Astrocyte (in vitro differentiated cells and primary cell): ENCODE measurements at regions not wholly inside any gene's neighbourhood (a gene's known extent, or its start where the extent isn't known, plus 50 kb on each side); places are given as distances from the start of the nearest gene placed in this dataset.

Experiments used
- DNase-seq: peaks from one replicate; pipeline ENCODE4 v3.0.0-alpha.2; 2010; ENCODE audit warnings: low read depth
- FAIRE-seq: peaks from 2 replicates; lab custom pipeline; 2011; peaks lifted over from hg19 to GRCh38; lab: Jason Lieb, UNC
- H2AFZ ChIP-seq: 2 replicates; pipeline ENCODE4 v1.6.0; 2012; ENCODE audit warnings: low read depth, low read length, inconsistent platforms
- H3K27ac ChIP-seq: 2 replicates; pipeline ENCODE4 v1.5.1; 2011; ENCODE audit warnings: low read depth, low read length, inconsistent platforms
- H3K27me3 ChIP-seq: 2 replicates; pipeline ENCODE4 v1.6.0; 2011; ENCODE audit warnings: low read length, inconsistent platforms; ENCODE audit not compliant: insufficient read depth
- H3K36me3 ChIP-seq: 2 replicates; pipeline ENCODE4 v1.5.1; 2011; ENCODE audit warnings: low read length, inconsistent platforms; ENCODE audit not compliant: insufficient read depth
- H3K4me1 ChIP-seq: 2 replicates; pipeline ENCODE4 v1.5.1; 2011; ENCODE audit warnings: low read length, inconsistent platforms; ENCODE audit not compliant: insufficient read depth
- H3K4me2 ChIP-seq: 2 replicates; pipeline ENCODE4 v1.6.0; 2012; ENCODE audit warnings: low read length, inconsistent platforms
- H3K4me3 ChIP-seq: 2 replicates; pipeline ENCODE4 v1.5.1; 2011; ENCODE audit warnings: low read depth, mild to moderate bottlenecking, low read length, inconsistent platforms; ENCODE audit not compliant: insufficient read depth
- H3K79me2 ChIP-seq: 2 replicates; pipeline ENCODE4 v1.6.0; 2012; ENCODE audit warnings: mild to moderate bottlenecking, low read length, inconsistent platforms; ENCODE audit not compliant: insufficient read depth
- H3K9ac ChIP-seq: 2 replicates; pipeline ENCODE4 v1.6.0; 2012; ENCODE audit warnings: mild to moderate bottlenecking, low read length, inconsistent platforms
- H3K9me3 ChIP-seq: 2 replicates; pipeline ENCODE4 v1.5.1; 2012; ENCODE audit warnings: low read depth, mild to moderate bottlenecking, low read length, inconsistent platforms; ENCODE audit not compliant: insufficient read depth
- H4K20me1 ChIP-seq: 2 replicates; pipeline ENCODE4 v1.6.0; 2012; ENCODE audit warnings: low read length, inconsistent platforms; ENCODE audit not compliant: insufficient read depth
- H3K27ac Mint-ChIP-seq: one replicate; pipeline ENCODE4 v1.8.0; 2021; ENCODE audit warnings: mild to moderate bottlenecking, mixed read lengths; ENCODE audit not compliant: unreplicated experiment
- H3K27me3 Mint-ChIP-seq: one replicate; pipeline ENCODE4 v1.8.0; 2021; ENCODE audit warnings: low read depth, mixed read lengths; ENCODE audit not compliant: unreplicated experiment
- H3K36me3 Mint-ChIP-seq: one replicate; pipeline ENCODE4 v1.8.0; 2021; ENCODE audit warnings: low read depth, mixed read lengths; ENCODE audit not compliant: unreplicated experiment
- H3K4me1 Mint-ChIP-seq: one replicate; pipeline ENCODE4 v1.8.0; 2021; ENCODE audit warnings: low read depth, mixed read lengths; ENCODE audit not compliant: unreplicated experiment
- H3K4me3 Mint-ChIP-seq: one replicate; pipeline ENCODE4 v1.8.0; 2021; ENCODE audit warnings: mild to moderate bottlenecking, moderate library complexity, mixed read lengths; ENCODE audit not compliant: unreplicated experiment
- H3K9me3 Mint-ChIP-seq: one replicate; pipeline ENCODE4 v1.8.0; 2021; ENCODE audit warnings: mild to moderate bottlenecking, mixed read lengths; ENCODE audit not compliant: unreplicated experiment
- EZH2 ChIP-seq: IDR thresholded peaks from 2 replicates; pipeline ENCODE4 v1.6.1; 2012; ENCODE audit warnings: mild to moderate bottlenecking, low read length, inconsistent platforms; ENCODE audit not compliant: insufficient read depth
- TF ChIP-seq, protein P1 (sequence below): IDR thresholded peaks from 2 replicates; pipeline ENCODE4 v1.5.1; 2011; ENCODE audit warnings: low read depth, mild to moderate bottlenecking, inconsistent platforms, low read length, moderate library complexity; ENCODE audit not compliant: insufficient read depth

DNA sequence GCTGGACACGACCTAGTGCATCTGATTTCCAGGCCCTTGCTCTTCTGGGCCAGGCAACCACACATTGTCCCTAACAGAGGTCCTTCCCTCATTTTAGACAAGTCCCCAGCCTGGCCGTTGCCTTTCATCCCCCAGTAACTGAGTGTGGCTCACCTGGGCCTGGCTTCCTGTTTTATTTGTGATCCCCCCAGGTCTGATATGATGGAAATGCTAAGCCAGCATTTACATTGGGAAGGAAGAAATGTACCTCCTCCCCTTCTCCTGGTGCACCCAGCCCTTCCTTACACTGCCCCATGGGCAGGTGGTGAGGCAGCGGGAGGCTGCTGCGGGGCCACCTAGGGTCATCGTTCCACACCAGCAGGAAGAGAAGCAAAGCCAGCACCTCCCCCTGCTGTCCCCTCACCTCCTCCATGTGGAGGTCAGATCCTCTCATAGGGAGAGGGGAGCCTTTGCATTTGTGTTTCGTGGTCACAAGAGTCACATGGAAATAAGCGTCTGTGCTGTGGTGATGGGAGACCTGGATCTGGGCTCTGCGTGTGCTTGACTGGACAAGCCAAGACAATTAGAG lies 108.8 kb downstream of the GLRX3 start:
- Histone ChIP-seq H3K4me1 (no peaks in the 10 kb centered on the region), H2AFZ (no peak overlapping the region), H3K9ac (no peak overlapping the region), H3K36me3 (no peaks in the 10 kb centered on the region), H3K27ac (no peak overlapping the region), H3K4me3 (no peak overlapping the region), H3K79me2 (no peaks in the 10 kb centered on the region), H3K4me2 (no peak overlapping the region), H4K20me1 (no peaks in the 10 kb centered on the region), H3K27me3 (no peaks in the 10 kb centered on the region), H3K9me3 (peaks cover 14% of the 10 kb centered on the region)
- H3K27ac Mint-ChIP-seq, result no peak overlapping the region
- DNase-seq (no peak), FAIRE-seq (no peak)
- no peak overlapping the region for H3K4me3 Mint-ChIP-seq
- no peak for TF ChIP-seq EZH2
- TF ChIP-seq, protein P1, sequence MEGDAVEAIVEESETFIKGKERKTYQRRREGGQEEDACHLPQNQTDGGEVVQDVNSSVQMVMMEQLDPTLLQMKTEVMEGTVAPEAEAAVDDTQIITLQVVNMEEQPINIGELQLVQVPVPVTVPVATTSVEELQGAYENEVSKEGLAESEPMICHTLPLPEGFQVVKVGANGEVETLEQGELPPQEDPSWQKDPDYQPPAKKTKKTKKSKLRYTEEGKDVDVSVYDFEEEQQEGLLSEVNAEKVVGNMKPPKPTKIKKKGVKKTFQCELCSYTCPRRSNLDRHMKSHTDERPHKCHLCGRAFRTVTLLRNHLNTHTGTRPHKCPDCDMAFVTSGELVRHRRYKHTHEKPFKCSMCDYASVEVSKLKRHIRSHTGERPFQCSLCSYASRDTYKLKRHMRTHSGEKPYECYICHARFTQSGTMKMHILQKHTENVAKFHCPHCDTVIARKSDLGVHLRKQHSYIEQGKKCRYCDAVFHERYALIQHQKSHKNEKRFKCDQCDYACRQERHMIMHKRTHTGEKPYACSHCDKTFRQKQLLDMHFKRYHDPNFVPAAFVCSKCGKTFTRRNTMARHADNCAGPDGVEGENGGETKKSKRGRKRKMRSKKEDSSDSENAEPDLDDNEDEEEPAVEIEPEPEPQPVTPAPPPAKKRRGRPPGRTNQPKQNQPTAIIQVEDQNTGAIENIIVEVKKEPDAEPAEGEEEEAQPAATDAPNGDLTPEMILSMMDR, result no peak
- peaks cover 3% of the 10 kb centered on the region for H3K27me3 Mint-ChIP-seq
- no peaks in the 10 kb centered on the region for H3K4me1 Mint-ChIP-seq
- no peaks in the 10 kb centered on the region for H3K36me3 Mint-ChIP-seq
- peaks cover 18% of the 10 kb centered on the region for H3K9me3 Mint-ChIP-seq

DNA sequence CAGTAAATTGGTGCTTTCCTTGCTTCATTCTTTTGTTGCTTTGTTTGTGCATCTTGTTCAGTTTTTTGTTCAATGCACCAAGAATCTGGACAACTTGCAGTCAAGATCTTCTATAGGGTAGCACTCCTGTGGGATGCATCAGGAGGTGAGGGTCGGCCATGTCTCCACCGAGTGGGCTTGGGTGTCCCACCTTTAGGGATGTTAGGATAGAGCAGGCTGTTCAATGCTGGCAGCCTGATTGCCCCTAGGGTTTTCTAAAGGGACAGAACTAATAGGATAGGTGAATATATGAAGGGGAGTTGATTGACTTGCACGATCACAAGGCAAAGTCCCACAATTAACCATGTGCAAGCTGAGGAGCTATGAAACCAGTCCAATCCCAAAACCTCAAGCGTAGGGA lies 109.9 kb downstream of the GLRX3 start:
- Histone ChIP-seq H2AFZ (no peak overlapping the region), H3K9ac (no peak overlapping the region), H3K4me3 (no peak overlapping the region), H3K9me3 (peaks cover 14% of the 10 kb centered on the region), H3K79me2 (no peaks in the 10 kb centered on the region), H3K27me3 (no peaks in the 10 kb centered on the region), H3K4me1 (no peaks in the 10 kb centered on the region), H3K4me2 (no peak overlapping the region), H3K36me3 (no peaks in the 10 kb centered on the region), H4K20me1 (no peaks in the 10 kb centered on the region), H3K27ac (no peak overlapping the region)
- DNase-seq, result no peak
- no peak for FAIRE-seq
- Mint-ChIP-seq H3K27ac (no peak overlapping the region), H3K4me1 (no peaks in the 10 kb centered on the region), H3K9me3 (peaks cover 20% of the 10 kb centered on the region), H3K4me3 (no peak overlapping the region), H3K36me3 (no peaks in the 10 kb centered on the region), H3K27me3 (peaks cover 3% of the 10 kb centered on the region)
- TF ChIP-seq, protein P1, result no peak
- no peak for TF ChIP-seq EZH2

DNA sequence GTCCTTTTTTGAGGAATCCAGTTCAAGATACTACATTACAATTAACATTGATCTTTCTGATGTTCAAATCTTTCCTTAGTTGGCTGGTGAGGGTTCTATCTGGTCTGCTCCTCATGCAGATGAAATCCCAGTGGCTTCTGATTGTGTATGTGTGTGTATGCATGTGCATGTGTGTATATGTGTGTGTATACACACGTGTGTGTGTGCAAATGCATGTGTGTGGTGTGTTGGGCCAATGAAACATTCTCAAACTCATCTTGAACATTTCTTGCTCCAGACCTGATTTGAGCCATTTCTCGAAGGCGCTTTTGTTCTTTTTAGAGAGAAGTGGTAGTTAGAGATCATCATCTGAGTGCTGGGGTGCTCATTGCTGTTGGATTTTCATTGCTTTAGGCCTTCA lies 113.9 kb downstream of the GLRX3 start:
- Mint-ChIP-seq H3K27me3 (peaks cover 3% of the 10 kb centered on the region), H3K36me3 (peaks cover 2% of the 10 kb centered on the region), H3K4me3 (no peak overlapping the region), H3K27ac (no peak overlapping the region), H3K9me3 (peaks cover 19% of the 10 kb centered on the region), H3K4me1 (no peaks in the 10 kb centered on the region)
- H3K36me3 ChIP-seq, result no peaks in the 10 kb centered on the region
- H3K9me3 ChIP-seq, result peaks cover under 1% of the 10 kb centered on the region
- TF ChIP-seq EZH2, result no peak
- TF ChIP-seq, protein P1, result no peak
- H4K20me1 ChIP-seq, result no peaks in the 10 kb centered on the region
- no peak overlapping the region for H3K27ac ChIP-seq
- no peak overlapping the region for H2AFZ ChIP-seq
- FAIRE-seq, result no peak
- H3K9ac ChIP-seq, result no peak overlapping the region
- H3K27me3 ChIP-seq, result no peaks in the 10 kb centered on the region
- H3K4me3 ChIP-seq, result no peak overlapping the region
- no peaks in the 10 kb centered on the region for H3K79me2 ChIP-seq
- H3K4me1 ChIP-seq, result no peaks in the 10 kb centered on the region
- no peak for DNase-seq
- no peak overlapping the region for H3K4me2 ChIP-seq
